ENCODE measurements at regions not wholly inside any gene's neighbourhood (a gene's known extent, or its start where the extent isn't known, plus 50 kb on each side); places are given as distances from the start of the nearest gene placed in this dataset.

DNA sequence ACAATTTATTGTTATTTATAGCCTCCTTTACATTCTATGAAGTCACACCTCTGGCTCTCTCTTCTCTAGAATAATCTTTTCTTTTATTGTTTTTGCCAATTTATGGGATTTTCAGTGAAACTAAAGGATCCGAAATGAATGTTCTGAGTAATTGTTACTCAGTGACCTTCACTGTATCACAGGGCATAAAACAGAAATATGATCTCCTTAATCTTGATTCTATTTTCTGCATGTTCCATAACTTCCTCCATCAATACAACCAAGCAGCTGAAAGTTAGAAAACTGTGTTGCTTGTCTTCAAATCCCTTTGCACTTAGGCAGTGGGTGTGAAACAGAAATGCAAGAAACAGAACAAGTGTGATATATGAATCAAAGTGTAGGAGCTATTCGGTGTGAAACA, 57.4 kb upstream of the FERD3L start:
- TF ChIP-seq, protein P1, sequence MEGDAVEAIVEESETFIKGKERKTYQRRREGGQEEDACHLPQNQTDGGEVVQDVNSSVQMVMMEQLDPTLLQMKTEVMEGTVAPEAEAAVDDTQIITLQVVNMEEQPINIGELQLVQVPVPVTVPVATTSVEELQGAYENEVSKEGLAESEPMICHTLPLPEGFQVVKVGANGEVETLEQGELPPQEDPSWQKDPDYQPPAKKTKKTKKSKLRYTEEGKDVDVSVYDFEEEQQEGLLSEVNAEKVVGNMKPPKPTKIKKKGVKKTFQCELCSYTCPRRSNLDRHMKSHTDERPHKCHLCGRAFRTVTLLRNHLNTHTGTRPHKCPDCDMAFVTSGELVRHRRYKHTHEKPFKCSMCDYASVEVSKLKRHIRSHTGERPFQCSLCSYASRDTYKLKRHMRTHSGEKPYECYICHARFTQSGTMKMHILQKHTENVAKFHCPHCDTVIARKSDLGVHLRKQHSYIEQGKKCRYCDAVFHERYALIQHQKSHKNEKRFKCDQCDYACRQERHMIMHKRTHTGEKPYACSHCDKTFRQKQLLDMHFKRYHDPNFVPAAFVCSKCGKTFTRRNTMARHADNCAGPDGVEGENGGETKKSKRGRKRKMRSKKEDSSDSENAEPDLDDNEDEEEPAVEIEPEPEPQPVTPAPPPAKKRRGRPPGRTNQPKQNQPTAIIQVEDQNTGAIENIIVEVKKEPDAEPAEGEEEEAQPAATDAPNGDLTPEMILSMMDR (IDR thresholded peaks at IDR 0.05; ENCODE audit: insufficient read depth, low read depth, low read length, missing control alignments), result no peak
- no peak overlapping the region for H3K4me3 ChIP-seq (ENCODE audit: low read length)

More for the DNA sequence above, 57.4 kb upstream of the FERD3L start:
- no peak for DNase-seq (ENCODE audit: low read depth)

All from epithelial cell of esophagus (primary cell).